Ascending aorta (tissue), 2 donors: ENCODE measurements at regions not wholly inside any gene's neighbourhood (a gene's known extent, or its start where the extent isn't known, plus 50 kb on each side); places are given as distances from the start of the nearest gene placed in this dataset.

Source experiments
- DNase-seq, 2 donors: peaks; one replicate each; pipeline ENCODE4 v3.0.0-alpha.2; 2019; ENCODE audit warnings: low spot score in 2 of 2
- H3K27ac ChIP-seq, 2 donors: fragments of 200-600 bp; sonication (generic); one replicate each; pipeline ENCODE4 v1.5.1; 2016 to 2017; ENCODE audit warnings: mild to moderate bottlenecking in 1 of 2
- H3K27me3 ChIP-seq: fragments of 200-600 bp; sonication (generic); one replicate; pipeline ENCODE4 v1.5.1; 2017
- H3K36me3 ChIP-seq, 2 donors: fragments of 200-600 bp; sonication (generic); one replicate each; pipeline ENCODE4 v1.5.1; 2016
- H3K4me1 ChIP-seq, 2 donors: fragments of 200-600 bp; sonication (generic); one replicate each; pipeline ENCODE4 v1.5.1; 2016 to 2017; ENCODE audit warnings: mild to moderate bottlenecking in 1 of 2
- H3K4me3 ChIP-seq, 2 donors: fragments of 200-600 bp; sonication (generic); one replicate each; pipeline ENCODE4 v1.5.1; 2016 to 2017; ENCODE audit warnings: mild to moderate bottlenecking in 1 of 2
- H3K9me3 ChIP-seq, 2 donors: fragments of 200-600 bp; sonication (generic); one replicate each; pipeline ENCODE4 v1.5.1; 2016
- intact Hi-C: fragments of 100-400 bp; cut with DNase I; formaldehyde crosslinking; loops from one replicate; pipeline ENCODE4 v1.15.1; 2023
- TF ChIP-seq, protein P1 (sequence below), 3 experiments: fragments of 200-600 bp in 2 of 3; fragments of 450-650 bp in 1 of 3; sonication (generic) in 2 of 3; IDR thresholded peaks; one replicate each; pipeline ENCODE4 v1.5.1; 2016 to 2019; ENCODE audit warnings: antibody characterized with exemption in 3 of 3, mild to moderate bottlenecking in 1 of 3, moderate library complexity in 1 of 3

- Histone ChIP-seq H3K36me3 (no peaks in the 10 kb centered on the region), H3K4me3 (no peak overlapping the region), H3K9me3 (no peaks in the 10 kb centered on the region), H3K27ac (no peak overlapping the region), H3K4me1 (no peaks in the 10 kb centered on the region), H3K27me3 (no peaks in the 10 kb centered on the region)
- intact Hi-C loops = no loop called here
- peak in 1 of 2 donors; percentile 8 for DNase-seq
- TF ChIP-seq, protein P1, sequence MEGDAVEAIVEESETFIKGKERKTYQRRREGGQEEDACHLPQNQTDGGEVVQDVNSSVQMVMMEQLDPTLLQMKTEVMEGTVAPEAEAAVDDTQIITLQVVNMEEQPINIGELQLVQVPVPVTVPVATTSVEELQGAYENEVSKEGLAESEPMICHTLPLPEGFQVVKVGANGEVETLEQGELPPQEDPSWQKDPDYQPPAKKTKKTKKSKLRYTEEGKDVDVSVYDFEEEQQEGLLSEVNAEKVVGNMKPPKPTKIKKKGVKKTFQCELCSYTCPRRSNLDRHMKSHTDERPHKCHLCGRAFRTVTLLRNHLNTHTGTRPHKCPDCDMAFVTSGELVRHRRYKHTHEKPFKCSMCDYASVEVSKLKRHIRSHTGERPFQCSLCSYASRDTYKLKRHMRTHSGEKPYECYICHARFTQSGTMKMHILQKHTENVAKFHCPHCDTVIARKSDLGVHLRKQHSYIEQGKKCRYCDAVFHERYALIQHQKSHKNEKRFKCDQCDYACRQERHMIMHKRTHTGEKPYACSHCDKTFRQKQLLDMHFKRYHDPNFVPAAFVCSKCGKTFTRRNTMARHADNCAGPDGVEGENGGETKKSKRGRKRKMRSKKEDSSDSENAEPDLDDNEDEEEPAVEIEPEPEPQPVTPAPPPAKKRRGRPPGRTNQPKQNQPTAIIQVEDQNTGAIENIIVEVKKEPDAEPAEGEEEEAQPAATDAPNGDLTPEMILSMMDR (IDR thresholded peaks at IDR 0.05) = no peak
These were observed 289.7 kb downstream of the BRD1 start for GRCh38 chr22:49538006-49538405.

DNA sequence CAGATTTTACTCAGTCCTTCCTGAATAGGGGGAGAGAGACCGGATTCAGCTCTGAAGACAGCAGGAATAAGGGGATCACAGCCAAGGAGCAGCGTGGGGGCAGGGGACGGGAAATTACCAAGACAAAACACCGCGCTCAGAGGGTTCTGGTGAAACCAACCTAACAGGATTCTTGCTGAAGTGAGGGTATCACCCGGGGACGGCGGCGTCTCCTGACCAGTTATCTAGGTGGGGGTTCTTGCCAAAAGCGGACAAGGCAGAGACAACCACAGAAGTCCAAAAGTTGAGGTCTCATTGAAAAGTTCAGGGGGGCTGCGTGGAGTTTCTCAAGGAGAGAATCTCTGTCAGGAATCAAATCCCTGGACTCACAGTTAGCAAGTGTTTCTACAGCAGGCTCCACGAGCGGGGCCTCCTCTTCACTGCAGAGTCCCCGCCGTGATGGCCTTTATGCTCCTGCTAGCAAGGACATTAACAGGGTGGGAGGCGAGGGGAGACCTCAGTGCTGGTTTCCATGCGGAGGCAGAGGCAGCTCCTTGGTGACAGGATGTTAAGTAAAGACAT lies 291.0 kb downstream of the BRD1 start:
- TF ChIP-seq, protein P1 (IDR thresholded peaks at IDR 0.05) = no peak
- Histone ChIP-seq H3K9me3 (no peaks in the 10 kb centered on the region), H3K4me1 (no peaks in the 10 kb centered on the region), H3K27ac (no peak overlapping the region), H3K27me3 (no peaks in the 10 kb centered on the region), H3K4me3 (no peak overlapping the region), H3K36me3 (no peaks in the 10 kb centered on the region)
- DNase-seq = peak in 1 of 2 donors; percentile 40
- intact Hi-C loops = no loop called here

DNA sequence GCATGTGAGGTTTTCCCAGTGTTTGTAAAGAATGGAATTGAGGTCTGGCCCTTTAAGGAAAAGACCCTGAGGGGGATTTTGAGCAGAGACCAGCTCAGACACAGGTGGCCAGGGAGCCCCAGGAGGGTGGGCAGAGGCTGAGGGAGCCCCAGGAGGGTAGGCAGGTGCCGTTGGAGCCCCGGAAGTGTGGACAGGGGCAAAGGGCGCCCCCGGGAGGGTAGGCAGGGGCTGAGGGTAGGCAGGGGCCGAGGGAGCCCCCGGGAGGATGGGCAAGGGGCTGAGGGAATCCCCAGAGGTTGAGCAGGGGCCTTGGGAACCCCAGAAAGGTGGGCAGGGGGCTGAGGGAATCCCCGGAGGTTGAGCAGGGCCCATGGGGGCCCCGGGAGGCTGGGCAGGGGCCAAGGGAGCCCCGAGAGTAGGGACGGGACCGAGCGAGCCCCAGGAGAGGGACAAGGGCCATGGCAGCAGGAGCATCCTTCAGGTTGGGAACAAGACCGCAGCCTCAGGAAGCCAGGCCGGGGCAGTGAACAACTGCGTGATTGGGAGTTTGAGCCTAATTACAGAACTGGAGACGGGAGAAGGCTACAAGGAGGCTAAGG lies 292.0 kb downstream of the BRD1 start:
- peak in 1 of 2 donors; percentile 35 for DNase-seq
- TF ChIP-seq, protein P1 (IDR thresholded peaks at IDR 0.05) = no peak
- H3K27ac ChIP-seq = no peak overlapping the region
- intact Hi-C loops = no loop called here
- no peaks in the 10 kb centered on the region for H3K9me3 ChIP-seq
- H3K4me1 ChIP-seq = no peaks in the 10 kb centered on the region
- H3K27me3 ChIP-seq = no peaks in the 10 kb centered on the region
- H3K36me3 ChIP-seq = no peaks in the 10 kb centered on the region
- H3K4me3 ChIP-seq = no peak overlapping the region

DNA sequence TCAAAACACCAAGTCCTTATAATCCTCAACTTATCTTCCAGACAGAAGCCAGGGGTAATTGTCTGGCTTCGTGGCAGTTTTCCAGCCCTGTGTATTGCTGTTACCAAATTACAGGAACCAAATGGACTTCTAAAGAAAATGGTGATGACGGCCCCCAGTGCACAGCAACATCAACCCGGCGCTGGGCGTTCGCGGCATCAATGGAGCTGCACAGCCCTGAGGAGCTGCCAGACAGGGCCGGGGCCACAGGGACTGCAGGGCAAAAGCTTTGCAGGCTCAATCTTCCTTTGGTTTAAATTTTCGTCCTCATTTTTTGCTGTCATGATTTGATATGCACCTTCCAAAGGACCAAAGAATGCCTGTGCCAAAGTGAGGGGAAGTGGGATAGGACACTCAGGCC lies 292.5 kb downstream of the BRD1 start:
- TF ChIP-seq, protein P1 (IDR thresholded peaks at IDR 0.05) = no peak
- Histone ChIP-seq H3K27me3 (no peaks in the 10 kb centered on the region), H3K27ac (no peak overlapping the region), H3K4me1 (no peaks in the 10 kb centered on the region), H3K9me3 (no peaks in the 10 kb centered on the region), H3K36me3 (no peaks in the 10 kb centered on the region), H3K4me3 (no peak overlapping the region)
- DNase-seq = peak in 1 of 2 donors; percentile 52
- intact Hi-C loops = no loop called here

- DNase-seq = peak in 1 of 2 donors; percentile 9
- TF ChIP-seq, protein P1 (IDR thresholded peaks at IDR 0.05) = no peak
- Histone ChIP-seq H3K27me3 (no peaks in the 10 kb centered on the region), H3K9me3 (no peaks in the 10 kb centered on the region), H3K36me3 (no peaks in the 10 kb centered on the region), H3K4me3 (no peak overlapping the region), H3K27ac (no peak overlapping the region), H3K4me1 (no peaks in the 10 kb centered on the region)
- intact Hi-C loops = no loop called here
These were observed 293.3 kb downstream of the BRD1 start for GRCh38 chr22:49534386-49534785.
